ENCODE measurements at regions not wholly inside any gene's neighbourhood (a gene's known extent, or its start where the extent isn't known, plus 50 kb on each side); places are given as distances from the start of the nearest gene placed in this dataset.

GRCh38 chr22:27329131-27329850, 472.3 kb downstream of the MN1 start:
- no peak for DNase-seq

GRCh38 chr22:27329966-27330645, 471.4 kb downstream of the MN1 start:
- DNase-seq: no peak

GRCh38 chr22:27331526-27332281, 469.9 kb downstream of the MN1 start:
- no peak for DNase-seq

GRCh38 chr22:27335102-27335660, 466.4 kb downstream of the MN1 start:
- no peak for DNase-seq

- no peak for DNase-seq
Observed at GRCh38 chr22:27336151-27337090, 465.1 kb downstream of the MN1 start.

GRCh38 chr22:27337676-27338075, 463.9 kb downstream of the MN1 start:
- DNase-seq: no peak

GRCh38 chr22:27340047-27340446, 461.5 kb downstream of the MN1 start:
- no peak for DNase-seq

GRCh38 chr22:27344546-27344945, 457.0 kb downstream of the MN1 start:
- DNase-seq: no peak

GRCh38 chr22:27345691-27346090, 455.9 kb downstream of the MN1 start:
- no peak for DNase-seq

- DNase-seq: no peak
Observed at GRCh38 chr22:27347951-27348350, 453.6 kb downstream of the MN1 start.

- no peak for DNase-seq
Observed at GRCh38 chr22:27348634-27349033, 452.9 kb downstream of the MN1 start.

GRCh38 chr22:27349456-27349855, 452.1 kb downstream of the MN1 start:
- DNase-seq: no peak

- DNase-seq: no peak
Observed at GRCh38 chr22:27350306-27350705, 451.2 kb downstream of the MN1 start.

- DNase-seq: no peak
Observed at GRCh38 chr22:27352426-27352825, 449.1 kb downstream of the MN1 start.

GRCh38 chr22:27358096-27358870, 443.3 kb downstream of the MN1 start:
- no peak for DNase-seq

GRCh38 chr22:27370269-27370668, 431.3 kb downstream of the MN1 start:
- DNase-seq: no peak

- DNase-seq: no peak
Observed at GRCh38 chr22:27370987-27371386, 430.6 kb downstream of the MN1 start.

- DNase-seq: no peak
Observed at GRCh38 chr22:27372364-27372763, 429.2 kb downstream of the MN1 start.

GRCh38 chr22:27372969-27373670, 428.4 kb downstream of the MN1 start:
- no peak for DNase-seq

GRCh38 chr22:27377501-27378295, 423.9 kb downstream of the MN1 start:
- DNase-seq: no peak
